ENCODE measurements at regions not wholly inside any gene's neighbourhood (a gene's known extent, or its start where the extent isn't known, plus 50 kb on each side); places are given as distances from the start of the nearest gene placed in this dataset.
A peak's percentile ranks its signal among the peaks of the same experiment; 100 is the strongest.
"Not testable (repeated sequence)": the region's sequence is repeated elsewhere in the genome, so short reads cannot be mapped to it uniquely, and the experiment has no call there.

DNA sequence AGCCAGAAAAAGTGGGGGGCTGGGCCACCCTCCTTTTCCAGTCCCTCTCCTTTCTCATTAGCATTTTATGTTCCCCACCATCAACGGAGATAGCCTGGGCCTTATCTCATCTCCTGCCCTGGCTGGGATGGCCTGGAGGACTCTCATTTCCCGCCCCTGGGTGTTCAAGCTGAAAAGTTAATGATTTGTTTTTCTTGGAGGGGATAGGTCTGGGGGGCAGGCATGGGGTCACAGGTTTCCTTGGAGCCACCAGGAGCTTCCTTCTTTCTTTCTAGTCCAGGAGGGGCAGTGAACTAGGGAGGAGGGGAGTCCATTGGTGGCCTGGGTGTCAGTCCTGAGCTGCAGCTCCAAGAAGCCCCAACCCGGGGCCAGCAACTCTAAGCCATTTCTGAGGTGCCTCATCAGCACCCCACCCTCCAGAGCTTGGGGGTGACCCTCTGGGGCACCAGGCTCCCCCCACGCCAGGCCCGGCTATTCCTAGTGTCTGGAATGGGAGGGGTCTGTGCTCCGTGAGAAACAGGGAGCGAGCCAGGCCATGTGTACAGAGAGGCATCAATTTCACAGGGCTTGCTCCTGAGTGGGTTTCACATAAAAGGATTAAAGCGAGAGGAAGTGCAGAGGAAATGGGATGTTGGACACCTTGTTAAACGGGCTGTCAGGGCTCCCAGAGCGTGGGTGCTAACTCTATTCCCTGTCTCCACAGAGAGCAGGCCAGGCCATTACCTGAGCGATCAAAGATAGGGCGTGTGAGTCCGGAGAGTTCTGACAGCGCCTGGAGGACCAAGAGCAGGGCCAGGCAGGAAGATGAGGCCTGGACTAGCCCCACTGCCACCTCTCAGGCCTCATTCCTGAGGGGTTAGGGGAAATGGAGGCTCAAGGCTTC lies 90.6 kb upstream of the LHX1 start:
- Histone ChIP-seq H3K36me3 (ENCODE audit: control insufficient read depth, insufficient read depth, low read length) (no peaks in the 10 kb centered on the region), H3K9me3 (ENCODE audit: control insufficient read depth, insufficient read depth, low read length) (no peaks in the 10 kb centered on the region), H3K4me1 (ENCODE audit: control insufficient read depth, insufficient read depth, low read length) (peaks cover 7% of the 10 kb centered on the region), H3K4me3 (ENCODE audit: low read depth, low read length) (no peak overlapping the region), H3K27ac (ENCODE audit: low read depth, low read length) (no peak overlapping the region), H3K27me3 (ENCODE audit: control insufficient read depth, insufficient read depth, low read length) (peaks cover 5% of the 10 kb centered on the region)
- DNase-seq (ENCODE audit: low read depth in 4 of 6, low spot score in 6 of 6): peak in 1 of 6 donors; percentile 42
- 79% methylated on average over 9 of the region's 14 CpGs for WGBS (ENCODE audit: insufficient coverage)

DNA sequence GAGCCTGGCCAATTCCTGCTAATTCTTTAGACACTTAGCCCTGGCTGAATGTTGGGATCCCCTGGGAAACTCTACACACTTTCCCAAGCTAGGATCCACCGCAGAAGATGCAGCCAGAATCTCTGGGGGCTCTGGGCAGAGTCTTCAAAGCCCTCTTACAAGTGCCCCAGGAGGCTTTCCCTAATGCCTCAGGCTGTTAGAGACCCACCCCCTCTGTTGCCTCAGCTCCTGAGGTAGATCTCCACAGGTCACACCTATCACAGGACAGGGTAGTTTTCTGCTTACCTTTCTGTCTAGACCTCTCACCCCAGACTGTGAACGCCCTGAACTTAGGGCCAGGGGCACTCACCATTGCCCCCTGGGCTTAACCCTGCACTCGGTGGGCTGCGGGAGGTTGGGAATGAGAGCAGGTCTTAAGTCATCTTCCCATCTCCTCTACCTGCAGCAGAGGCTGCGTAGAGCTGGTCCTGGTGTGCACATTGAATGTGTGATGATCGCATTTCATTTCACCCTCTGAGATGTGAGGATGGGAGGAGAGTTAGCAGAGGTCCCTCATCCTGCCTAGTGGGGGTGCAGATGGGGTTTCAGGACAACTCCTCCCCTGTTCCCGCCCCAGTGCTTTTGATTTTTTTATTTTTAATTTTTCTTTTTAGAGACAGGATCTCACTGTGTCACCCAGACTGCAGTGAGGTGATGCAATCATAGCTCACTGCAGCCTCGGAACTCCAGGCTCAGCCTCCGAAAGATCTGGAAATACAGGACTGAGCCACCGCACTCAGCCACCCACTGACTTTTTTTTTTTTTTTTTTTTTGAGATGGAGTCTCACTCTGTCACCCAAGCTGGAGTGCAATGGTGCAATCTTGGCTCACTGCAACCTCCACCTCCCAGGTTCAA lies 89.0 kb upstream of the LHX1 start:
- H3K4me3 ChIP-seq (ENCODE audit: low read depth, low read length): no peak overlapping the region
- peaks cover 5% of the 10 kb centered on the region for H3K27me3 ChIP-seq (ENCODE audit: control insufficient read depth, insufficient read depth, low read length)
- 87% methylated on average over 2 of the region's 10 CpGs for WGBS (ENCODE audit: insufficient coverage)
- no peaks in the 10 kb centered on the region for H3K36me3 ChIP-seq (ENCODE audit: control insufficient read depth, insufficient read depth, low read length)
- DNase-seq (ENCODE audit: low read depth in 4 of 6, low spot score in 6 of 6): no peak
- peaks cover 7% of the 10 kb centered on the region for H3K4me1 ChIP-seq (ENCODE audit: control insufficient read depth, insufficient read depth, low read length)
- no peak overlapping the region for H3K27ac ChIP-seq (ENCODE audit: low read depth, low read length)
- no peaks in the 10 kb centered on the region for H3K9me3 ChIP-seq (ENCODE audit: control insufficient read depth, insufficient read depth, low read length)

GRCh38 chr17:36849020-36849419 lies 88.3 kb upstream of the LHX1 start:
- WGBS (ENCODE audit: insufficient coverage): 98% methylated on average over 9 of the region's 9 CpGs
- not testable (repeated sequence) for DNase-seq (ENCODE audit: low read depth in 4 of 6, low spot score in 6 of 6); H3K36me3 ChIP-seq (ENCODE audit: control insufficient read depth, insufficient read depth, low read length); H3K4me3 ChIP-seq (ENCODE audit: low read depth, low read length); H3K27ac ChIP-seq (ENCODE audit: low read depth, low read length); H3K27me3 ChIP-seq (ENCODE audit: control insufficient read depth, insufficient read depth, low read length); H3K4me1 ChIP-seq (ENCODE audit: control insufficient read depth, insufficient read depth, low read length); H3K9me3 ChIP-seq (ENCODE audit: control insufficient read depth, insufficient read depth, low read length)

DNA sequence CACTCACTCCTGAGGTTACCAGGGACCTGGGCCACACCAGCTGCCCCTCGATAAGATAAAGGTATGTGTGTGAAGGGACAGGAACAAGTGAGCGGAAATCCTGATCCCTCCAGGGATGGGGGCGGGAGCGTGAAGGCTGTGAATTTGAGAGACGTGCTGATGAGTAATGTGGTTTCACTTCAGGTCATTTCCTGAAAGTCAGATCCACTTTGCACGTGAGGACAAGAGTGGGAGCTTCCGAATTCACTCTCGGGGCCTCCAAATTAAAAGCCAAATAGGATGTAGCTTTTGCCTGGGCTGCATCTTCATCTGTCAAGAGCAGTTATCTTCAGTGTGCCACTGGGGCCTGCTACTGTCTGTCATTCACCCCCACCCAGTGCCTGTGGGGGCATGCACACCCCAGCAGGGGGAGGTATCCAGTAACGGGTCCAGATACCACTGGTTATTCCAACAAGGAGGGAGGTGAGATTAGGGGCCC lies 87.4 kb upstream of the LHX1 start:
- H3K4me1 ChIP-seq (ENCODE audit: control insufficient read depth, insufficient read depth, low read length): peaks cover 5% of the 10 kb centered on the region
- no peak overlapping the region for H3K27ac ChIP-seq (ENCODE audit: low read depth, low read length)
- WGBS (ENCODE audit: insufficient coverage): 84% methylated on average over 7 of the region's 9 CpGs
- no peak for DNase-seq (ENCODE audit: low read depth in 4 of 6, low spot score in 6 of 6)
- H3K27me3 ChIP-seq (ENCODE audit: control insufficient read depth, insufficient read depth, low read length): peaks cover 5% of the 10 kb centered on the region
- no peak overlapping the region for H3K4me3 ChIP-seq (ENCODE audit: low read depth, low read length)
- no peaks in the 10 kb centered on the region for H3K36me3 ChIP-seq (ENCODE audit: control insufficient read depth, insufficient read depth, low read length)
- no peaks in the 10 kb centered on the region for H3K9me3 ChIP-seq (ENCODE audit: control insufficient read depth, insufficient read depth, low read length)

DNA sequence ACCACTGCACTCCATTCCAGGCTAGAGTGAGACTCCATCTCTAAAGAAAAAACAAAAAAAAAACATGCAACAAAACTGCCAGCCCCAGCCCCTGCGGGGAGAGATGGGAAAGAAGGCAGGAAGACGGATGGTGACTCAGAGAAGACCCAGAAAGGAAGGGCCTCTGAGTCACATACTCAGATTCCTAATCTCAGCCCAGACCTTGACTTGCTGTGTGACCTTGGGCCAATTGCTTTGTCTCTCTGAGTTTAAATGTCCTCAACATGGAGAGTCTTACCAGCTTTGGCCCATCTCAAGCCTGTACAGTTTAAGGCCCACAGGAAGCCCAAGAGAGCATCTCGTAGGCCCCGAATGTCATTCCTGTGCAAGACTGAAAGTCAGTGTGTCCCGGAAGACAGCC lies 86.5 kb upstream of the LHX1 start:
- no peaks in the 10 kb centered on the region for H3K36me3 ChIP-seq (ENCODE audit: control insufficient read depth, insufficient read depth, low read length)
- H3K4me3 ChIP-seq (ENCODE audit: low read depth, low read length): no peak overlapping the region
- H3K4me1 ChIP-seq (ENCODE audit: control insufficient read depth, insufficient read depth, low read length): peaks cover 2% of the 10 kb centered on the region
- H3K27me3 ChIP-seq (ENCODE audit: control insufficient read depth, insufficient read depth, low read length): peaks cover 5% of the 10 kb centered on the region
- no peak for DNase-seq (ENCODE audit: low read depth in 4 of 6, low spot score in 6 of 6)
- 90% methylated on average over 4 of the region's 5 CpGs for WGBS (ENCODE audit: insufficient coverage)
- H3K9me3 ChIP-seq (ENCODE audit: control insufficient read depth, insufficient read depth, low read length): no peaks in the 10 kb centered on the region
- H3K27ac ChIP-seq (ENCODE audit: low read depth, low read length): no peak overlapping the region

GRCh38 chr17:36851250-36851649 lies 86.0 kb upstream of the LHX1 start:
- 90% methylated on average over 1 of the region's 7 CpGs for WGBS (ENCODE audit: insufficient coverage)
- no peaks in the 10 kb centered on the region for H3K4me1 ChIP-seq (ENCODE audit: control insufficient read depth, insufficient read depth, low read length)
- H3K36me3 ChIP-seq (ENCODE audit: control insufficient read depth, insufficient read depth, low read length): no peaks in the 10 kb centered on the region
- peaks cover 2% of the 10 kb centered on the region for H3K27me3 ChIP-seq (ENCODE audit: control insufficient read depth, insufficient read depth, low read length)
- no peak overlapping the region for H3K27ac ChIP-seq (ENCODE audit: low read depth, low read length)
- no peak overlapping the region for H3K4me3 ChIP-seq (ENCODE audit: low read depth, low read length)
- no peaks in the 10 kb centered on the region for H3K9me3 ChIP-seq (ENCODE audit: control insufficient read depth, insufficient read depth, low read length)
- no peak for DNase-seq (ENCODE audit: low read depth in 4 of 6, low spot score in 6 of 6)

DNA sequence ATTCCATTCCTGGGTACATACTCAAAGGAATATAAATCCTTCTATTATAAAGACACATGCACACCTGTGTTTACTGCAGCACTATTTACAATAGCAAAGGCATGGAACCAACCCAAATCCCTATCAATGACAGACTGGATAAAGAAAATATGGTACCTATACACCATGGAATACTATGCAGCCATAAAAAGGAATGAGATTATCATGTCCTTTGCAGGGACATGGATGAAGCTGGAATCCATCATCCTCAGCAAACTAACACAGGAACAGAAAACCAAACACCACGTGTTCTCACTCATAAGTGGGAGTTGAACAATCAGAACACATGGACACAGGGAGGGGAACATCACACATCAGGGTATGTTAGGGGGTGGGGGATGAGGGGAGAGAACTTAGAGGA lies 84.8 kb upstream of the LHX1 start:
- not testable (repeated sequence) for DNase-seq (ENCODE audit: low read depth in 4 of 6, low spot score in 6 of 6); H3K36me3 ChIP-seq (ENCODE audit: control insufficient read depth, insufficient read depth, low read length); H3K9me3 ChIP-seq (ENCODE audit: control insufficient read depth, insufficient read depth, low read length); H3K27me3 ChIP-seq (ENCODE audit: control insufficient read depth, insufficient read depth, low read length); H3K27ac ChIP-seq (ENCODE audit: low read depth, low read length); H3K4me1 ChIP-seq (ENCODE audit: control insufficient read depth, insufficient read depth, low read length); H3K4me3 ChIP-seq (ENCODE audit: low read depth, low read length)
- no CpG with 5 or more reads among the region's 1 CpG for WGBS (ENCODE audit: insufficient coverage)

- no CpG with 5 or more reads among the region's 3 CpGs for WGBS (ENCODE audit: insufficient coverage)
- peaks cover 14% of the 10 kb centered on the region for H3K4me1 ChIP-seq (ENCODE audit: control insufficient read depth, insufficient read depth, low read length)
- H3K9me3 ChIP-seq (ENCODE audit: control insufficient read depth, insufficient read depth, low read length): no peaks in the 10 kb centered on the region
- no peak for DNase-seq (ENCODE audit: low read depth in 4 of 6, low spot score in 6 of 6)
- H3K36me3 ChIP-seq (ENCODE audit: control insufficient read depth, insufficient read depth, low read length): no peaks in the 10 kb centered on the region
- no peaks in the 10 kb centered on the region for H3K27me3 ChIP-seq (ENCODE audit: control insufficient read depth, insufficient read depth, low read length)
- H3K4me3 ChIP-seq (ENCODE audit: low read depth, low read length): no peak overlapping the region
- no peak overlapping the region for H3K27ac ChIP-seq (ENCODE audit: low read depth, low read length)
Observed at GRCh38 chr17:36854982-36855381, 82.3 kb upstream of the LHX1 start.

DNA sequence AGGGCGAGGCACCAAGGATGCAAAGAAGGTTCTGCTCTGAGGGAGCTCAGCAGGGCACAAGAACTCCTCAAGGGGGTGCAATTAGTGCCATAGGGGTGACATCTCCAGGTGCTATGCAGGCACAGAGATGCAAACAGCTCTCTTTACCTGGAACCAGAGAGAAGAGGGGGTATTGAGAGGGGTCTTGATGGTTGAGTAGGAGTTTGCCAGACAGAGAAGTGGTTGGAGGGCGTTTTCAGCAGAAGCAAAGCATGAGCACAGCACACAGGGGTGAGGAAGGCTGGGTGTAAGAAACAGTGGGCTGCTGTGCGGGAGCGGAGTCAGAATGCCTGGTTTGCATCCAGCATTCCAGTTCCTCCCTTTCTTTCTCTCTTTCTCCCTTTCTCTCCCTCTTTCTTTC lies 81.8 kb upstream of the LHX1 start:
- Histone ChIP-seq H3K4me3 (ENCODE audit: low read depth, low read length) (no peak overlapping the region), H3K27ac (ENCODE audit: low read depth, low read length) (no peak overlapping the region), H3K4me1 (ENCODE audit: control insufficient read depth, insufficient read depth, low read length) (peaks cover 14% of the 10 kb centered on the region), H3K9me3 (ENCODE audit: control insufficient read depth, insufficient read depth, low read length) (no peaks in the 10 kb centered on the region), H3K36me3 (ENCODE audit: control insufficient read depth, insufficient read depth, low read length) (no peaks in the 10 kb centered on the region), H3K27me3 (ENCODE audit: control insufficient read depth, insufficient read depth, low read length) (no peaks in the 10 kb centered on the region)
- DNase-seq (ENCODE audit: low read depth in 4 of 6, low spot score in 6 of 6): no peak
- whole genome bisulfite sequencing (ENCODE audit: insufficient coverage): 92% methylated on average over 2 of the region's 4 CpGs

Data from spinal cord (tissue), 9 donors.